ENCODE measurements at regions not wholly inside any gene's neighbourhood (a gene's known extent, or its start where the extent isn't known, plus 50 kb on each side); places are given as distances from the start of the nearest gene placed in this dataset.

DNA sequence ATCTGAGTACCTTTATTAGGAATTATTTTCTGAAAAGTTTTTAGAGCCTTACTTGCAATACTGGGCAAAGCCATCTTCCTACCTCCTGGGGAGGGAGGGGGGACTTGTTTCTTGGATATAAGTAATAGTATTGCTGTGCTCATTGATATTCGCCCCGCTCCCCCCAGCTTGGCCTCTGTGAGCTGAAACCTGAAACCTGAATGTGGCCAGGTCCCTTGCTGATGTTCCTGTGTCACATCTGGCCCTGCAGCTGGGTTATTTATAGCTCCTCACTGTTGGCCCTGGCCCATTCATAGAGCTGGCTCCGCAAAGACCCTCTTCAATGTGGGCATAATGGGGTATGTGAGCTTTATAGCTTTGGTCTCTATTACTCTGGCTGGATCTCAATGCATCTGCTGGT is 59.5 kb downstream of the FRMPD3 start (continued):
- TF ChIP-seq CHD7 (IDR thresholded peaks at IDR 0.05; ENCODE audit: insufficient replicate concordance, low read length) (no peak), EP300 (IDR thresholded peaks at IDR 0.05; ENCODE audit: borderline replicate concordance in 1 of 2, low read depth in 2 of 2, low read length in 2 of 2) (no peak), RXRA (IDR thresholded peaks at IDR 0.05; ENCODE audit: insufficient read depth, low read depth, low read length) (no peak), POLR2AphosphoS5 (IDR thresholded peaks at IDR 0.05; ENCODE audit: low read depth, low read length) (no peak), NRF1 (IDR thresholded peaks at IDR 0.05; ENCODE audit: low read depth, low read length) (no peak), RBBP5 (IDR thresholded peaks at IDR 0.05; ENCODE audit: borderline replicate concordance, low read depth, low read length) (no peak), CHD2 (IDR thresholded peaks at IDR 0.05; ENCODE audit: low read length) (no peak), NANOG (IDR thresholded peaks at IDR 0.05; ENCODE audit: insufficient read depth, low read depth, low read length, poor library complexity, severe bottlenecking) (no peak), CBX5 (IDR thresholded peaks at IDR 0.05; ENCODE audit: low read depth, low read length) (no peak), CTBP2 (IDR thresholded peaks at IDR 0.05; ENCODE audit: borderline replicate concordance, insufficient read depth, insufficient read length, low read length) (no peak)
- TF ChIP-seq, protein P1, sequence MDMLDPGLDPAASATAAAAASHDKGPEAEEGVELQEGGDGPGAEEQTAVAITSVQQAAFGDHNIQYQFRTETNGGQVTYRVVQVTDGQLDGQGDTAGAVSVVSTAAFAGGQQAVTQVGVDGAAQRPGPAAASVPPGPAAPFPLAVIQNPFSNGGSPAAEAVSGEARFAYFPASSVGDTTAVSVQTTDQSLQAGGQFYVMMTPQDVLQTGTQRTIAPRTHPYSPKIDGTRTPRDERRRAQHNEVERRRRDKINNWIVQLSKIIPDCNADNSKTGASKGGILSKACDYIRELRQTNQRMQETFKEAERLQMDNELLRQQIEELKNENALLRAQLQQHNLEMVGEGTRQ (IDR thresholded peaks at IDR 0.05; ENCODE audit: low read length), result no peak

Data from H1 (cell line).